Stomach (tissue), 4 donors: ENCODE measurements at regions not wholly inside any gene's neighbourhood (a gene's known extent, or its start where the extent isn't known, plus 50 kb on each side); places are given as distances from the start of the nearest gene placed in this dataset.

Experiments
- EP300 ChIP-seq: sonication (generic); formaldehyde crosslinking; IDR thresholded peaks from one replicate; pipeline ENCODE4 v1.6.1; 2017; ENCODE audit warnings: antibody characterized with exemption
- POLR2A ChIP-seq, 4 donors: fragments of 450-650 bp; IDR thresholded peaks; one replicate each; pipeline ENCODE4 v1.6.1; 2016; ENCODE audit warnings: antibody characterized with exemption in 4 of 4, control low read depth in 2 of 4, mild to moderate bottlenecking in 1 of 4, moderate library complexity in 1 of 4
- POLR2AphosphoS5 ChIP-seq, 3 donors: sonication (generic); formaldehyde crosslinking; IDR thresholded peaks; one replicate each; pipeline ENCODE4 v1.6.1; 2016; ENCODE audit warnings: antibody characterized with exemption in 3 of 3
- TF ChIP-seq, protein P1 (sequence below), 7 experiments: fragments of 450-650 bp in 4 of 7; fragments of 200-600 bp in 3 of 7; sonication (generic) in 3 of 7; IDR thresholded peaks; one replicate each; pipeline ENCODE4 v1.5.1; 2016 to 2019; ENCODE audit warnings: antibody characterized with exemption in 7 of 7, control low read depth in 2 of 7, mild to moderate bottlenecking in 1 of 7

DNA sequence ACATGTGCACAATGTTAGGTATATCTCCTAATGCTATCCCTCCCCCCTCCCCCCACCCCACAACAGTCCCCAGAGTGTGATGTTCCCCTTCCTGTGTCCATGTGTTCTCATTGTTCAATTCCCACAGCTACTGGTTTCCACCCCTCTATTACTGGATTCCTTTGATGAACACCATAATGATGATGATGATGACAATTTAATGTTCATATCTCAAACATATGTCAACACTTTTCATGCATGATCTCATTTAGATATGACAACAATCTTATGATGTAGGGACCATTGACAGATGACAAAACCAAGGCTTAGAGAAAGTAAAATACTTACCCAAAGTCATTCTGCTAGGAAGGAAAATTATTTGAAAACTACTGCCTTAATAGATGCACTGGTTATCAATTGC lies 97.6 kb downstream of the TMEM114 start:
- TF ChIP-seq, protein P1, sequence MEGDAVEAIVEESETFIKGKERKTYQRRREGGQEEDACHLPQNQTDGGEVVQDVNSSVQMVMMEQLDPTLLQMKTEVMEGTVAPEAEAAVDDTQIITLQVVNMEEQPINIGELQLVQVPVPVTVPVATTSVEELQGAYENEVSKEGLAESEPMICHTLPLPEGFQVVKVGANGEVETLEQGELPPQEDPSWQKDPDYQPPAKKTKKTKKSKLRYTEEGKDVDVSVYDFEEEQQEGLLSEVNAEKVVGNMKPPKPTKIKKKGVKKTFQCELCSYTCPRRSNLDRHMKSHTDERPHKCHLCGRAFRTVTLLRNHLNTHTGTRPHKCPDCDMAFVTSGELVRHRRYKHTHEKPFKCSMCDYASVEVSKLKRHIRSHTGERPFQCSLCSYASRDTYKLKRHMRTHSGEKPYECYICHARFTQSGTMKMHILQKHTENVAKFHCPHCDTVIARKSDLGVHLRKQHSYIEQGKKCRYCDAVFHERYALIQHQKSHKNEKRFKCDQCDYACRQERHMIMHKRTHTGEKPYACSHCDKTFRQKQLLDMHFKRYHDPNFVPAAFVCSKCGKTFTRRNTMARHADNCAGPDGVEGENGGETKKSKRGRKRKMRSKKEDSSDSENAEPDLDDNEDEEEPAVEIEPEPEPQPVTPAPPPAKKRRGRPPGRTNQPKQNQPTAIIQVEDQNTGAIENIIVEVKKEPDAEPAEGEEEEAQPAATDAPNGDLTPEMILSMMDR (IDR thresholded peaks at IDR 0.05): no peak
- TF ChIP-seq POLR2A (IDR thresholded peaks at IDR 0.05): no peak
- TF ChIP-seq EP300: no peak
- TF ChIP-seq POLR2AphosphoS5 (IDR thresholded peaks at IDR 0.05): no peak
